ENCODE measurements at regions not wholly inside any gene's neighbourhood (a gene's known extent, or its start where the extent isn't known, plus 50 kb on each side); places are given as distances from the start of the nearest gene placed in this dataset.

DNA sequence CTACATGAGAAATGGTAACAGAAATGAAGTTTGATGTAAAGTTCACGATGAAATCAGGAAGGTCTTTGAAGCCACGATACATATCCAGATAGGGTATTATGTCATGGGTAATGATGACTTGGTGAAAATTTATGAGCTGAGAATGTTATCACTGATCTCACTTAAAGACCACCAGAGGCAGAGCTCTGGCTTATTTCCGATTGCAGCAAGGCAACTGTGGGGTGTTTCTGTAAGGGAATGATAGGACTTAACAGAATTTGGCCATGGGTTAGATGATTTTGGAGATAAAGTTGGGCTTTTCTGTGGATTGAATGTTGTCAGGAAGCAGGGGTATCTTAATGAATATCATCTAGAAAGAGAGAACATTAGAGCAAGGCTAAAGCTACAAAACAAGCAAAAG is 508.4 kb downstream of the HDGFL1 start:
- CTCF ChIA-PET: interaction anchor here (0.9 kb wide), 1 partner anchor 839 kb away, joined by 3 read pairs; no protein-coding TSS in a partner anchor
- Histone ChIP-seq H2BK5ac (ENCODE audit: low read depth, low read length, poor library complexity, severe bottlenecking) (no peak overlapping the region), H3K27me3 (ENCODE audit: control insufficient read depth, insufficient read depth, low read length) (no peaks in the 10 kb centered on the region), H3K36me3 (ENCODE audit: control insufficient read depth, insufficient read depth, low read length) (no peaks in the 10 kb centered on the region), H2AFZ (replicated peaks; ENCODE audit: low read length, poor library complexity) (no peak overlapping the region), H4K8ac (ENCODE audit: low read depth in 2 of 2, low read length in 2 of 2) (no peak overlapping the region), H3K9ac (ENCODE audit: low read depth, low read length) (no peak overlapping the region), H3K79me1 (ENCODE audit: low read depth in 1 of 2, low read length in 2 of 2) (no peaks in the 10 kb centered on the region), H4K5ac (ENCODE audit: low read depth, low read length) (no peak overlapping the region), H3K9me1 (ENCODE audit: insufficient read depth, low read length) (no peaks in the 10 kb centered on the region), H2BK120ac (ENCODE audit: low read depth, low read length) (no peak overlapping the region), H3K4ac (ENCODE audit: low read depth, low read length) (no peak overlapping the region), H2BK20ac (ENCODE audit: low read depth, low read length) (no peak overlapping the region), H3K23ac (ENCODE audit: low read depth, low read length) (no peak overlapping the region), H3K4me3 (ENCODE audit: insufficient read depth, low read depth, low read length) (no peak overlapping the region), H3K18ac (ENCODE audit: low read depth, low read length) (no peak overlapping the region), H2AK9ac (replicated peaks; ENCODE audit: low read depth, low read length, poor library complexity) (no peak overlapping the region), H3K4me2 (ENCODE audit: low read depth, low read length) (no peak overlapping the region), H3K56ac (ENCODE audit: extremely low read depth, insufficient read depth, low read length) (no peak overlapping the region), H2AK5ac (ENCODE audit: low read depth, low read length) (no peak overlapping the region), H4K91ac (ENCODE audit: insufficient read depth, low read depth, low read length) (no peak overlapping the region), H3K27ac (ENCODE audit: insufficient read depth, low read length) (no peak overlapping the region), H3K4me1 (ENCODE audit: control insufficient read depth, insufficient read depth, low read length) (peaks cover 3% of the 10 kb centered on the region; the same call in 1 of the 2 replicates), H3K14ac (replicated peaks; ENCODE audit: low read depth, low read length) (no peak overlapping the region), H4K20me1 (ENCODE audit: insufficient read depth, low read length) (no peaks in the 10 kb centered on the region), H2BK15ac (ENCODE audit: low read depth, low read length) (no peak overlapping the region), H3K9me3 (ENCODE audit: control insufficient read depth, insufficient read depth, low read length) (no peaks in the 10 kb centered on the region)
- TF ChIP-seq, protein P1, sequence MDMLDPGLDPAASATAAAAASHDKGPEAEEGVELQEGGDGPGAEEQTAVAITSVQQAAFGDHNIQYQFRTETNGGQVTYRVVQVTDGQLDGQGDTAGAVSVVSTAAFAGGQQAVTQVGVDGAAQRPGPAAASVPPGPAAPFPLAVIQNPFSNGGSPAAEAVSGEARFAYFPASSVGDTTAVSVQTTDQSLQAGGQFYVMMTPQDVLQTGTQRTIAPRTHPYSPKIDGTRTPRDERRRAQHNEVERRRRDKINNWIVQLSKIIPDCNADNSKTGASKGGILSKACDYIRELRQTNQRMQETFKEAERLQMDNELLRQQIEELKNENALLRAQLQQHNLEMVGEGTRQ (IDR thresholded peaks at IDR 0.05; ENCODE audit: low read depth, low read length): no peak
- TF ChIP-seq, protein P2, sequence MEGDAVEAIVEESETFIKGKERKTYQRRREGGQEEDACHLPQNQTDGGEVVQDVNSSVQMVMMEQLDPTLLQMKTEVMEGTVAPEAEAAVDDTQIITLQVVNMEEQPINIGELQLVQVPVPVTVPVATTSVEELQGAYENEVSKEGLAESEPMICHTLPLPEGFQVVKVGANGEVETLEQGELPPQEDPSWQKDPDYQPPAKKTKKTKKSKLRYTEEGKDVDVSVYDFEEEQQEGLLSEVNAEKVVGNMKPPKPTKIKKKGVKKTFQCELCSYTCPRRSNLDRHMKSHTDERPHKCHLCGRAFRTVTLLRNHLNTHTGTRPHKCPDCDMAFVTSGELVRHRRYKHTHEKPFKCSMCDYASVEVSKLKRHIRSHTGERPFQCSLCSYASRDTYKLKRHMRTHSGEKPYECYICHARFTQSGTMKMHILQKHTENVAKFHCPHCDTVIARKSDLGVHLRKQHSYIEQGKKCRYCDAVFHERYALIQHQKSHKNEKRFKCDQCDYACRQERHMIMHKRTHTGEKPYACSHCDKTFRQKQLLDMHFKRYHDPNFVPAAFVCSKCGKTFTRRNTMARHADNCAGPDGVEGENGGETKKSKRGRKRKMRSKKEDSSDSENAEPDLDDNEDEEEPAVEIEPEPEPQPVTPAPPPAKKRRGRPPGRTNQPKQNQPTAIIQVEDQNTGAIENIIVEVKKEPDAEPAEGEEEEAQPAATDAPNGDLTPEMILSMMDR (conservative IDR thresholded peaks at IDR 0.05; ENCODE audit: low read depth, low read length): no peak
- TF ChIP-seq RFX5 (IDR thresholded peaks at IDR 0.05; ENCODE audit: low read depth, low read length) (no peak), BHLHE40 (IDR thresholded peaks at IDR 0.05; ENCODE audit: low read depth, low read length) (no peak), POLR2A (IDR thresholded peaks at IDR 0.05; ENCODE audit: low read depth, low read length) (no peak), RAD21 (IDR thresholded peaks at IDR 0.05; ENCODE audit: low read length) (no peak), MAZ (IDR thresholded peaks at IDR 0.05; ENCODE audit: borderline replicate concordance, low read depth, low read length) (no peak), RCOR1 (IDR thresholded peaks at IDR 0.05; ENCODE audit: insufficient replicate concordance, low read length) (no peak), SMC3 (IDR thresholded peaks at IDR 0.05; ENCODE audit: low read depth, low read length) (no peak), FOS (IDR thresholded peaks at IDR 0.05; ENCODE audit: low read depth, low read length) (no peak)
- TF ChIP-seq, protein P3, sequence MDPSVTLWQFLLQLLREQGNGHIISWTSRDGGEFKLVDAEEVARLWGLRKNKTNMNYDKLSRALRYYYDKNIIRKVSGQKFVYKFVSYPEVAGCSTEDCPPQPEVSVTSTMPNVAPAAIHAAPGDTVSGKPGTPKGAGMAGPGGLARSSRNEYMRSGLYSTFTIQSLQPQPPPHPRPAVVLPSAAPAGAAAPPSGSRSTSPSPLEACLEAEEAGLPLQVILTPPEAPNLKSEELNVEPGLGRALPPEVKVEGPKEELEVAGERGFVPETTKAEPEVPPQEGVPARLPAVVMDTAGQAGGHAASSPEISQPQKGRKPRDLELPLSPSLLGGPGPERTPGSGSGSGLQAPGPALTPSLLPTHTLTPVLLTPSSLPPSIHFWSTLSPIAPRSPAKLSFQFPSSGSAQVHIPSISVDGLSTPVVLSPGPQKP (IDR thresholded peaks at IDR 0.05; ENCODE audit: borderline replicate concordance, low read depth, low read length): no peak
- in situ Hi-C loops (cut with MboI; ENCODE audit: low sequenced_read_pairs): no loop called here
- POLR2A ChIA-PET (ENCODE audit: unreplicated experiment): no interaction called here
- DNase-seq (no peak), ATAC-seq (ENCODE audit: low read depth) (no peak)
- no TSS peak for BruUV-seq (replicated peaks)
- WGBS, 2 experiments (ENCODE audit: extremely low coverage in 2 of 2, insufficient read length in 1 of 2): no CpG with 5 or more reads among the region's 3 CpGs
- intact Hi-C loops (cut with micrococcal nuclease): no loop called here
- dilution Hi-C loops (cut with HindIII; ENCODE audit: low sequenced_read_pairs, unreplicated experiment): no loop called here
